ENCODE measurements at regions not wholly inside any gene's neighbourhood (a gene's known extent, or its start where the extent isn't known, plus 50 kb on each side); places are given as distances from the start of the nearest gene placed in this dataset.

- ChIA-PET CTCF (no interaction called here), POLR2A (no interaction called here)
Observed at GRCh38 chr18:77996737-77997136, 747.1 kb downstream of the GALR1 start.

- ChIA-PET POLR2A (no interaction called here), CTCF (no interaction called here)
Observed at GRCh38 chr18:78001811-78002210, 752.2 kb downstream of the GALR1 start.

DNA sequence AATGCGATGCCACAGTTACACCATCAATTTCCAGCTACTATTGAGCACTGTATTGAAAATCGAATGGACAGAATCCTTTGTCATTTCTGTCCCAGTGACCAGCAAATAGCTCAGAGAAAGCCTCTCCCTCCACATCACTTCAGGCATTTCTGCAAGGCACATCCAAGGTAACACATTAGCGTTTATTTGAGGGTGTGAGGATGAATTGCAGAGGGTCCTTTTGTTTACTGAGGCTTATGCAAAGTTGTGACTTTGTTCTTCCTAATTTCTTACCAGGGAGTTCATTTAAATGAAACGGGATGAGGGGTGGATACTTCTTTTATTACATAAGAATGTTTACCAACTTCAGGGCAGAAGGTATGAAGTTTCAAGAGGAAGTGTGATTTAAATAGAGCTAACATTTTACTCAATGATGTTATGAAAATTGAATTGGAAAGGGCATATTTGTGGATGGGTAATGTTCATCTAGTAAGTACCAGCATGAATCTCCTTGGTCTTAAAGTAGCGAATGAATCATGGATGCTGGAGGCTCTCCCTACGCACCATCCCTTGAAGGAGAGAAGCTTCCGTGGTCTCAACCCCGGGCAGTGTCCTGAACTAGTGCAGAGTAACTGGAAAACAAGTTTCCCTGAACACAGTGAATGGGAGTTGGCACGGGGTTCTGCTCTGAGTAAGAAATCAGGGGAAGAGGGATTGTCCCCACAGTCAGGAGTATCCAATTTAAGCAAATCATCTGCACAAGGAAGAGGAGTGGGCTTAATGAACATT, 756.5 kb downstream of the GALR1 start:
- ChIA-PET CTCF (interaction anchor here (0.6 kb wide), 1 partner anchor 8 kb away, joined by 3 read pairs; no protein-coding TSS in a partner anchor), POLR2A (no interaction called here)

DNA sequence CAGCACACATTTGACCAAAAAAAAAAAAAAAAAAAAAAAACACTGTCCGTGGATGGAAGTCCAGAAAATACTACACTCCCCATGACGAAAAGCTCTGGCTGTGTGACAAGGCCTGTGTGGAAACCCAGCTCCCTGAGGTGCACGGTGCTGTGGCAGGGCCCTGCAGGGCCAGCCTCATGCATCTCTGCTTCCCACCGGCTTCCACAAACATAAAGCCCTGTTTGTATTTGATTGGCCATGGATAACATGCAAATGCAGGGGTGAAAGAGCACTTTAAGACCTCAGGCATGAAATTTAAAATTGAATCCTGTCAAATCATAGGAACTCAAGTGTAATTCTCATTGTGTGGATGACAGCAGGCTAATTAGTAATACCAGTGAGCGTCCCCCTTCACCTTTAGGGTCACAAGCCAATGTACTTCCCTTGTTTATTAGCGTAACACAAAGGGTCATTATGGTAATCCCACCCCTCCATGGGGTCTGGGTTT, 757.2 kb downstream of the GALR1 start:
- ChIA-PET POLR2A (no interaction called here), CTCF (no interaction called here)

DNA sequence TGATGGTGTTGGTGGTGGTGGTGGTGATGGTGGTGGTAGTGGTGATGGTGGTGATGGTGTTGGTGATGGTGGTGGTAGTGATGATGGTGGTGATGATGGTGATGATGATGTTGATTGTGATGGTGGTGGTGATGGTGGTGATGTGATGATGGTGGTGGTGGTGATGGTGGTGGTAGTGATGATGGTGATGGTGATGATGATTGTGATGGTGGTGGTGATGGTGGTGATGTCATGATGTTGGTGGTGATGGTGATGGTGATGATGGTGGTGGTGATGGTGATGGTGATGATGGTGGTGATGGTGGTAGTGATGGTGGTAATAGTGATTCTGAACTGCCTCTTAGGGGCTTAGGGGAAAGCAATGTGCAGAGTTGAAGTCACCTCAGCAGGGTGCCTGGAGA, 760.7 kb downstream of the GALR1 start:
- POLR2A ChIA-PET = no interaction called here
- CTCF ChIA-PET = no interaction called here

GRCh38 chr18:78017869-78018268, 768.2 kb downstream of the GALR1 start:
- CTCF ChIA-PET = no interaction called here
- POLR2A ChIA-PET = no interaction called here

- ChIA-PET CTCF (no interaction called here), POLR2A (no interaction called here)
Observed at GRCh38 chr18:78021196-78021595, 771.5 kb downstream of the GALR1 start.

DNA sequence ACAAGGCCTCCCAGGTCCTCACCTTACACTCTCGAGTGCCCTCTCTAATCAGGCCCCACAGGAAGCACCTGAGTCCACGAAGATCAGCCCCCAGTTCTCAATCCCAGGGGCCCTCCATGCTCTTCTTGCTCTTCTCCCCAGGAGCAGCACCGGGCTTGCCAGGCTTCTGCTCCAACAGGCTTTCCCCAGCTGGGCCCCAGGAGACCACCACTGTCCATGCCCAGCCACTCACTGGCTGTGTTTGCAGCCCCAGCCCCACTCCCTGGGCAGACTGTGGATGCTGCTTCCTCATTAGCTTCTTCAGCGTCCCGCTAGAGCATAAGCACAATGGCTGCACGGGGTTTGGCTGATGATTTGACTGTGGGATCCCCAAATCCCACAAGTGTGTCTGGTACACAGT, 781.9 kb downstream of the GALR1 start:
- ChIA-PET POLR2A (no interaction called here), CTCF (interaction anchor here (1.0 kb wide), 1 partner anchor 10 kb away, joined by 3 read pairs; no protein-coding TSS in a partner anchor)

DNA sequence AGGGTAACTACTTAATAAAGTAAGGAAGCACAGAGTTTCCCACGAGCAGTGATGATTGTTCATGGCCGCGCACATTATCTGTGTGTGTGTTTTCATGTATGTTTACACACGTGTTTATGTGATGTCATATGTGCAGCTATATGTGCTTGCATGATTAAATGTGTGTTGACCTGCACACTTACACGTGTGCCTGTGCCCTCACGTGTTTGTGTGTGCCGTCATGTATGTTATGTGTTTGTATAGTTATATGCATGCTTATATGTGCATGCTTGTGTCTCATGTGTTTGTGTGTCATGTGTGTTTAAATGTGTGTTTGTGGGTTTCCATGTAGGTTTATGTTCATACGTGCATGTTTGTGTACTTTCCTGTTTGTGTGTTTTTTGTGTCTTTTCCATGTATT, 782.3 kb downstream of the GALR1 start:
- CTCF ChIA-PET = no interaction called here
- POLR2A ChIA-PET = no interaction called here

GRCh38 chr18:78032574-78032973, 782.9 kb downstream of the GALR1 start:
- ChIA-PET CTCF (no interaction called here), POLR2A (no interaction called here)

- POLR2A ChIA-PET = no interaction called here
- CTCF ChIA-PET = no interaction called here
Observed at GRCh38 chr18:78034755-78035154, 785.1 kb downstream of the GALR1 start.

- CTCF ChIA-PET = no interaction called here
- POLR2A ChIA-PET = no interaction called here
Observed at GRCh38 chr18:78041218-78041617, 791.6 kb downstream of the GALR1 start.

DNA sequence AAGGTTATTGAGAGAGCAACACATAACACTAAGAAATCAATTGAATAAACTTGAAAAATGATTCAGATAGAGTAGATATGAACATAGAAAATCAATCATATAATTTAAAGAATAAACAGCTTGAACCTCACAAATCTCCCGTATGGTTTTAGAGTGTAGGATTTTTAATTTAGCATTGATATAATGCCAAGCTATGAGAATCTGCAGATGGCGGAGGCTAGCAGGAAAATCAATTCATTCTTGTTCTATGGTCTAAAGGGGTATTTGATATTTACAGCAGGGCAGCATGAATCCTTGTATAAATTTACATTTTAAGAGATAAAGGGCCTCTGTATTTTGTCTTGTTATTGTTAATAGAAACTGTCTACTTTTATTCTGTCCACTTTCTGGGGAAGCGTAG, 797.0 kb downstream of the GALR1 start:
- ChIA-PET CTCF (no interaction called here), POLR2A (no interaction called here)

GRCh38 chr18:78049281-78049680, 799.6 kb downstream of the GALR1 start:
- ChIA-PET POLR2A (no interaction called here), CTCF (no interaction called here)

- ChIA-PET CTCF (no interaction called here), POLR2A (no interaction called here)
Observed at GRCh38 chr18:78054801-78055200, 805.2 kb downstream of the GALR1 start.

DNA sequence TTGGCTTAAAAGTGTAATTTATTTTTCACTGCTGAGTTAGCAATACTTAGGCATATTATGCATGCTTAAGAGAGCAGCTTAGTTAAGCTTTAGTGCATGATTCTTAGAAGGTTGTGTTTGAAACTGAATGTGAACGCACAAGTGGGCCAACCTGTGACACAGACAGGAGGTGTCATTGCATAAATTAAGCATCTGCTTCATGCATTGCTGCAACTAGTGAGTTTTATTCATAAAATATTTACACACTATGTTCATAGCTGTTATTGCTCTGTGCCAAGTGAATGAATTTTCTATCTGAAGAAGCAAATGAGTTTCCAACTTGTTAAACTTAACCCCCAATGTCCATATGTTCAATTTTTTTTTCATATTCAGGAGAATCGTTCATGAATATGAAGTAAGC, 806.4 kb downstream of the GALR1 start:
- CTCF ChIA-PET = no interaction called here
- POLR2A ChIA-PET = no interaction called here

- ChIA-PET CTCF (no interaction called here), POLR2A (no interaction called here)
Observed at GRCh38 chr18:78069784-78070664, 820.4 kb downstream of the GALR1 start.

DNA sequence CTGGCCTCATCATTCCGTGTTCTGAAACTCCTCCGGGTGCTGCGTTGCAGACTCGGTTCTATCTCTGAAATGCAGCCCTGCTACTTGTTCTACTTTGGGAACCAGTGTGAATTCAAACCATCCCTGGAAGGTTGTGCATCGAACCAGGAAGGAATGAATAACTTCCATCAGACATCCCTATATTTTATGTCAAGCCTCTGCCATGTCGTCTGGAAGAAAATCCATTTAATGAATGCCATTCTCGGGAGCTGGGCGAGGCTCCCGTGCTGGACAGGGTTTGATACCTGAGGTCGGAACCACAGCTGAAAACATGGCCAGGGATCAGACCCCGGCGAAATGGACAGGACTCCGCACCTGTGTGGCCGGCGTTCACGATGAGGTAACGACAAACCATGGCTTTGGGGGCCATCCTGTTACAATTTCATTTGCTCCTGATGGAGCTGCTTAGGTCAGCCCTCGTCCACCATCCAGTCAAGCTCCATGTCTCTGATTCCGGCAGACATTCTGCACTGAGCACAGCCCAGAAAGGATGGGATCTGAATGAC, 821.6 kb downstream of the GALR1 start:
- ChIA-PET POLR2A (no interaction called here), CTCF (no interaction called here)

DNA sequence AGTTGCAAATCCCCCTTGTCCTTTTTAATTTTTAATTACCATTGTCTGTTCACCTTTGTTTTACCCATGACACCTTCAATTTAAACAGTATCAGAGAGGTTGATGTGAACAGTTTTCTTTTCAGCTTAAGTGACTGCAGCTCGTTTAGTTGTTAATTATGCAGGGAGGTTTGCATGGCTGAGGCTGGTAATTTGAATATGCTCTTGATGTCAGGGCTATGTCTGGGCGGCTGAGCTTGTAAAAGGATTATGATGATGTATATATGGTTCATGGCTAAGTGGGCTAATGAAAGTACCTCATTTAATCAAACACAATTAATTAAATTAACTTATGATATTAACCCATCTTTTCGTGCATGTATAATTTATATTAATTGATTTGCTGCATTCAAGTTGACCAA, 822.1 kb downstream of the GALR1 start:
- ChIA-PET POLR2A (no interaction called here), CTCF (no interaction called here)

- POLR2A ChIA-PET = no interaction called here
- CTCF ChIA-PET = no interaction called here
Observed at GRCh38 chr18:78072375-78072774, 822.7 kb downstream of the GALR1 start.

DNA sequence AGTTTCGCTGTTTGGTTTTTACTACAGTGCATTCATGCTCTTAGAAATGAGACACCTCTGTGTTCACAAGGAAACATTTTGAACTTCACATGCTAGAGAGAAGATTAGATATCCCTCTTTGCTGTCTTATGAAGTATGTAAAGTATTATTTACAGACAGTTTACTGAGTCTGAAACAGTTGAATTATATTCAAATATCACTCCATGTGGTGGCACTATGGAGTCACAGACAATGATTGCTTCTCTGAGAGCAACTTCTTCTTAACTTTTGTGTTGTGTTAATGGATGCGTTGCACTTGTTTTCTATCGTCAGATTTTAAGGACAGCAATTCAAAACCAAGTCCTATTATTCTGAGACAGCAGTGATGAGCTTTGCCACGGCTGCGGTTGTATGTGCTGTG, 823.6 kb downstream of the GALR1 start:
- ChIA-PET POLR2A (no interaction called here), CTCF (no interaction called here)
